ENCODE measurements at regions not wholly inside any gene's neighbourhood (a gene's known extent, or its start where the extent isn't known, plus 50 kb on each side); places are given as distances from the start of the nearest gene placed in this dataset.
A peak's percentile ranks its signal among the peaks of the same experiment; 100 is the strongest.

- TF ChIP-seq SIN3A (IDR thresholded peaks at IDR 0.05; ENCODE audit: borderline replicate concordance, insufficient read depth, low read depth, low read length) (no peak), POLR2AphosphoS5 (IDR thresholded peaks at IDR 0.05; ENCODE audit: low read depth, low read length) (no peak), TCF7L2 (IDR thresholded peaks at IDR 0.05; ENCODE audit: low read depth, low read length) (no peak)
- TF ChIP-seq, protein P1, sequence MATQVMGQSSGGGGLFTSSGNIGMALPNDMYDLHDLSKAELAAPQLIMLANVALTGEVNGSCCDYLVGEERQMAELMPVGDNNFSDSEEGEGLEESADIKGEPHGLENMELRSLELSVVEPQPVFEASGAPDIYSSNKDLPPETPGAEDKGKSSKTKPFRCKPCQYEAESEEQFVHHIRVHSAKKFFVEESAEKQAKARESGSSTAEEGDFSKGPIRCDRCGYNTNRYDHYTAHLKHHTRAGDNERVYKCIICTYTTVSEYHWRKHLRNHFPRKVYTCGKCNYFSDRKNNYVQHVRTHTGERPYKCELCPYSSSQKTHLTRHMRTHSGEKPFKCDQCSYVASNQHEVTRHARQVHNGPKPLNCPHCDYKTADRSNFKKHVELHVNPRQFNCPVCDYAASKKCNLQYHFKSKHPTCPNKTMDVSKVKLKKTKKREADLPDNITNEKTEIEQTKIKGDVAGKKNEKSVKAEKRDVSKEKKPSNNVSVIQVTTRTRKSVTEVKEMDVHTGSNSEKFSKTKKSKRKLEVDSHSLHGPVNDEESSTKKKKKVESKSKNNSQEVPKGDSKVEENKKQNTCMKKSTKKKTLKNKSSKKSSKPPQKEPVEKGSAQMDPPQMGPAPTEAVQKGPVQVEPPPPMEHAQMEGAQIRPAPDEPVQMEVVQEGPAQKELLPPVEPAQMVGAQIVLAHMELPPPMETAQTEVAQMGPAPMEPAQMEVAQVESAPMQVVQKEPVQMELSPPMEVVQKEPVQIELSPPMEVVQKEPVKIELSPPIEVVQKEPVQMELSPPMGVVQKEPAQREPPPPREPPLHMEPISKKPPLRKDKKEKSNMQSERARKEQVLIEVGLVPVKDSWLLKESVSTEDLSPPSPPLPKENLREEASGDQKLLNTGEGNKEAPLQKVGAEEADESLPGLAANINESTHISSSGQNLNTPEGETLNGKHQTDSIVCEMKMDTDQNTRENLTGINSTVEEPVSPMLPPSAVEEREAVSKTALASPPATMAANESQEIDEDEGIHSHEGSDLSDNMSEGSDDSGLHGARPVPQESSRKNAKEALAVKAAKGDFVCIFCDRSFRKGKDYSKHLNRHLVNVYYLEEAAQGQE (IDR thresholded peaks at IDR 0.05; ENCODE audit: insufficient read depth in 1 of 2, low read depth in 2 of 2, low read length in 1 of 2), result no peak
- TF ChIP-seq, protein P2, sequence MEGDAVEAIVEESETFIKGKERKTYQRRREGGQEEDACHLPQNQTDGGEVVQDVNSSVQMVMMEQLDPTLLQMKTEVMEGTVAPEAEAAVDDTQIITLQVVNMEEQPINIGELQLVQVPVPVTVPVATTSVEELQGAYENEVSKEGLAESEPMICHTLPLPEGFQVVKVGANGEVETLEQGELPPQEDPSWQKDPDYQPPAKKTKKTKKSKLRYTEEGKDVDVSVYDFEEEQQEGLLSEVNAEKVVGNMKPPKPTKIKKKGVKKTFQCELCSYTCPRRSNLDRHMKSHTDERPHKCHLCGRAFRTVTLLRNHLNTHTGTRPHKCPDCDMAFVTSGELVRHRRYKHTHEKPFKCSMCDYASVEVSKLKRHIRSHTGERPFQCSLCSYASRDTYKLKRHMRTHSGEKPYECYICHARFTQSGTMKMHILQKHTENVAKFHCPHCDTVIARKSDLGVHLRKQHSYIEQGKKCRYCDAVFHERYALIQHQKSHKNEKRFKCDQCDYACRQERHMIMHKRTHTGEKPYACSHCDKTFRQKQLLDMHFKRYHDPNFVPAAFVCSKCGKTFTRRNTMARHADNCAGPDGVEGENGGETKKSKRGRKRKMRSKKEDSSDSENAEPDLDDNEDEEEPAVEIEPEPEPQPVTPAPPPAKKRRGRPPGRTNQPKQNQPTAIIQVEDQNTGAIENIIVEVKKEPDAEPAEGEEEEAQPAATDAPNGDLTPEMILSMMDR (IDR thresholded peaks at IDR 0.05), result peak; percentile 94
Observed at GRCh38 chrX:69285881-69286564, 120.8 kb upstream of the PJA1 start.

DNA sequence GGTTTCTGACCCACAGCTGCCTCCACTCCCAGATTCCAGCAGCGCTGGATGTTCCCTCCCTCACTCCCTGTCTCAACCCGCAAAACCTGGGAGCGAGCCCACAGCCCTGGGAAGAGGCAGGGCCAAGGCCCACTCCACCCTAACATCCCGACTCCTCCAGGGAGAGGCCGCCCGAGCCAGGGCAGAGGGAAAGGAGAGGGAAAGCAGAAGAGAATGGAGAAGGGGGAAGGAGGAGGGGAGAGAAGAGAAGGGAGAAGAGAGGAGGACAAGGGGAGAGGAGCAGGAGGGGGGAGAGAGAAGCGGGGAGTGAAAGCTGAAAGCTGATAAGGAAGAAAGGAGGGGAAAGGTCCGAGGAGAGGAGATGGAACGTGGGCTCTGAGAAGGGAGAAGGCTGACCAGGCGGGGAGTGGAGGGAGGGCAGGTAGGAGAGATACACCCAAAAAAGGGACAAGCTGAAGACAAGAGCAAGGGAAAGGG, 120.2 kb upstream of the PJA1 start:
- ATAC-seq (no peak), DNase-seq (ENCODE audit: low read depth, low spot score) (no peak)
- peak overlapping the region; percentile 24 to 47 for H3K4me3 ChIP-seq (ENCODE audit: low read depth in 2 of 2, low read length in 2 of 2)
- in situ Hi-C loops (cut with HindIII; ENCODE audit: low pct_unique_long_range_greater_than_20kb, low sequenced_read_pairs), result no loop called here
- no peaks in the 10 kb centered on the region for H3K36me3 ChIP-seq (ENCODE audit: control insufficient read depth, insufficient read depth, low read length)
- H3K27me3 ChIP-seq (ENCODE audit: control insufficient read depth, insufficient read depth, low read length), result no peaks in the 10 kb centered on the region
- TF ChIP-seq TCF7L2 (IDR thresholded peaks at IDR 0.05; ENCODE audit: low read depth, low read length) (no peak), POLR2AphosphoS5 (IDR thresholded peaks at IDR 0.05; ENCODE audit: low read depth, low read length) (no peak), SIN3A (IDR thresholded peaks at IDR 0.05; ENCODE audit: borderline replicate concordance, insufficient read depth, low read depth, low read length) (no peak)
- TF ChIP-seq, protein P2 (IDR thresholded peaks at IDR 0.05), result no peak
- TF ChIP-seq, protein P1 (IDR thresholded peaks at IDR 0.05; ENCODE audit: insufficient read depth in 1 of 2, low read depth in 2 of 2, low read length in 1 of 2), result no peak
- no peaks in the 10 kb centered on the region; the same call in 1 of the 2 replicates for H3K4me1 ChIP-seq (ENCODE audit: control insufficient read depth, insufficient read depth, low read length)
- intact Hi-C loops (cut with micrococcal nuclease; ENCODE audit: unreplicated experiment), result loop anchor here (10.0 kb wide), 1 partner anchor 61 kb away; no protein-coding TSS in a partner anchor
- CTCF ChIA-PET, result interaction anchor here (0.6 kb wide), 1 partner anchor 53 kb away, joined by 6 read pairs; no protein-coding TSS in a partner anchor
- POLR2A ChIA-PET, result no interaction called here
- no TSS peak for BruUV-seq (replicated peaks)
- no peak overlapping the region for H3K27ac ChIP-seq (ENCODE audit: low read length)
- H3K9me3 ChIP-seq (ENCODE audit: control insufficient read depth, insufficient read depth, low read depth, low read length), result no peaks in the 10 kb centered on the region

More at GRCh38 chrX:69285881-69286564, 120.8 kb upstream of the PJA1 start:
- DNase-seq (ENCODE audit: low read depth, low spot score) (no peak), ATAC-seq (peak; percentile 89)
- Histone ChIP-seq H3K9me3 (ENCODE audit: control insufficient read depth, insufficient read depth, low read depth, low read length) (no peaks in the 10 kb centered on the region), H3K27ac (ENCODE audit: low read length) (no peak overlapping the region), H3K36me3 (ENCODE audit: control insufficient read depth, insufficient read depth, low read length) (no peaks in the 10 kb centered on the region), H3K27me3 (ENCODE audit: control insufficient read depth, insufficient read depth, low read length) (no peaks in the 10 kb centered on the region), H3K4me1 (ENCODE audit: control insufficient read depth, insufficient read depth, low read length) (no peaks in the 10 kb centered on the region; the same call in 1 of the 2 replicates), H3K4me3 (ENCODE audit: low read depth in 2 of 2, low read length in 2 of 2) (peak overlapping the region; percentile 24 to 47)
- ChIA-PET POLR2A (no interaction called here), CTCF (interaction anchor here (0.6 kb wide), 1 partner anchor 53 kb away, joined by 6 read pairs; no protein-coding TSS in a partner anchor)
- BruUV-seq (replicated peaks), result no TSS peak
- intact Hi-C loops (cut with micrococcal nuclease; ENCODE audit: unreplicated experiment) (loop anchor here (2.0 to 10.0 kb wide), 2 partner anchors 61 to 459 kb away; no protein-coding TSS in a partner anchor), in situ Hi-C loops (cut with HindIII; ENCODE audit: low pct_unique_long_range_greater_than_20kb, low sequenced_read_pairs) (no loop called here)
